DOHH2 (cell line): ENCODE measurements at regions not wholly inside any gene's neighbourhood (a gene's known extent, or its start where the extent isn't known, plus 50 kb on each side); places are given as distances from the start of the nearest gene placed in this dataset.

Source experiments
- H3F3A ChIP-seq: fragments of 200-600 bp; sonication (generic), shearing (Covaris generic); 2 replicates; pipeline ENCODE4 v1.6.0; 2016; ENCODE audit warnings: antibody characterized with exemption, mild to moderate bottlenecking; ENCODE audit not compliant: control insufficient read depth, insufficient read depth
- H3K27ac ChIP-seq: fragments of 200-600 bp; sonication (generic); 2 replicates; pipeline ENCODE4 v1.5.1; 2014; ENCODE audit warnings: low read depth, mild to moderate bottlenecking, low read length, moderate library complexity
- H3K27me3 ChIP-seq: fragments of 200-600 bp; sonication (generic); 2 replicates; pipeline ENCODE4 v1.6.1; 2014; ENCODE audit warnings: mild to moderate bottlenecking, low read length, mixed read lengths; ENCODE audit not compliant: control insufficient read depth
- H3K36me3 ChIP-seq: fragments of 200-600 bp; sonication (generic); 2 replicates; pipeline ENCODE4 v1.6.1; 2014; ENCODE audit warnings: mild to moderate bottlenecking, low read length, moderate library complexity, mixed read lengths; ENCODE audit not compliant: control insufficient read depth
- H3K4me1 ChIP-seq: fragments of 200-600 bp; sonication (generic); 2 replicates; pipeline ENCODE4 v1.6.1; 2014; ENCODE audit warnings: mild to moderate bottlenecking, low read length, mixed read lengths; ENCODE audit not compliant: control insufficient read depth
- H3K4me2 ChIP-seq: fragments of 200-600 bp; sonication (generic); 2 replicates; pipeline ENCODE4 v1.6.0; 2014; ENCODE audit warnings: mild to moderate bottlenecking, low read length, moderate library complexity
- H3K4me3 ChIP-seq: fragments of 200-600 bp; sonication (generic); 2 replicates; pipeline ENCODE4 v1.5.1; 2014; ENCODE audit warnings: mild to moderate bottlenecking, low read length, mixed read lengths
- H3K79me2 ChIP-seq: fragments of 200-600 bp; sonication (generic); 2 replicates; pipeline ENCODE4 v1.6.1; 2014; ENCODE audit warnings: mild to moderate bottlenecking, low read length, mixed read lengths; ENCODE audit not compliant: control insufficient read depth
- H3K9me2 ChIP-seq: fragments of 200-600 bp; sonication (generic); replicated peaks from 2 replicates; pipeline ENCODE4 v1.6.1; 2014; ENCODE audit warnings: mild to moderate bottlenecking, low read length, mixed read lengths; ENCODE audit not compliant: control insufficient read depth
- H3K9me3 ChIP-seq: fragments of 200-600 bp; sonication (generic); 2 replicates; pipeline ENCODE4 v1.6.1; 2014; ENCODE audit warnings: antibody characterized with exemption, low read length, mixed read lengths; ENCODE audit not compliant: control insufficient read depth, insufficient read depth
- H4K20me1 ChIP-seq: fragments of 200-600 bp; sonication (generic); 2 replicates; pipeline ENCODE4 v1.6.0; 2014; ENCODE audit warnings: low read depth, mild to moderate bottlenecking, antibody characterized with exemption, low read length, moderate library complexity; ENCODE audit not compliant: control insufficient read depth, insufficient read depth
- EZH2phosphoT487 ChIP-seq: fragments of 200-600 bp; sonication (generic); IDR thresholded peaks from 2 replicates; pipeline ENCODE4 v1.6.1; 2017; ENCODE audit warnings: borderline replicate concordance, mild to moderate bottlenecking, antibody characterized with exemption, low read length, moderate library complexity, mixed read lengths
- TF ChIP-seq, protein P1 (sequence below): fragments of 200-600 bp; sonication (generic); IDR thresholded peaks from one replicate; pipeline ENCODE4 v1.5.1; 2014; ENCODE audit warnings: antibody characterized with exemption, mild to moderate bottlenecking, low read depth, low read length; ENCODE audit not compliant: poor library complexity, severe bottlenecking

DNA sequence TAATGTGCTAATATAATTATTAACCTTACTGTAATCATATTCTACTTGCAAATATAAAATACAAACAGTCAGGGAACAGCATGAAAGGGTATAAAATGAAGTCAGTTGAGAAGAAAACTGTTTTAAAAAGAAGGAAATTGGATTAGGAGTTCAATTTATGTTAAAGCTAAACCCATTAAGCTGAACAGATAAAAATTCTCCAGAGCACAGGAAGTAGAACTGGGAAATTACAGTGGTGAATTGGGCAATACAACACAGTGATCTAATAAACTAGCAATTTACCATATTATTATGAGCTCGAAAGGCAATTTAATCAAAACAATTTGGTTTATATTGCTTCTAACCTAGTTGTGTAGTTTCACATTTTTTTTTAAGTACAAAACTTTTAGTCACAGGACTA, 407.4 kb upstream of the RGS17 start:
- no peak for TF ChIP-seq EZH2phosphoT487
- TF ChIP-seq, protein P1, sequence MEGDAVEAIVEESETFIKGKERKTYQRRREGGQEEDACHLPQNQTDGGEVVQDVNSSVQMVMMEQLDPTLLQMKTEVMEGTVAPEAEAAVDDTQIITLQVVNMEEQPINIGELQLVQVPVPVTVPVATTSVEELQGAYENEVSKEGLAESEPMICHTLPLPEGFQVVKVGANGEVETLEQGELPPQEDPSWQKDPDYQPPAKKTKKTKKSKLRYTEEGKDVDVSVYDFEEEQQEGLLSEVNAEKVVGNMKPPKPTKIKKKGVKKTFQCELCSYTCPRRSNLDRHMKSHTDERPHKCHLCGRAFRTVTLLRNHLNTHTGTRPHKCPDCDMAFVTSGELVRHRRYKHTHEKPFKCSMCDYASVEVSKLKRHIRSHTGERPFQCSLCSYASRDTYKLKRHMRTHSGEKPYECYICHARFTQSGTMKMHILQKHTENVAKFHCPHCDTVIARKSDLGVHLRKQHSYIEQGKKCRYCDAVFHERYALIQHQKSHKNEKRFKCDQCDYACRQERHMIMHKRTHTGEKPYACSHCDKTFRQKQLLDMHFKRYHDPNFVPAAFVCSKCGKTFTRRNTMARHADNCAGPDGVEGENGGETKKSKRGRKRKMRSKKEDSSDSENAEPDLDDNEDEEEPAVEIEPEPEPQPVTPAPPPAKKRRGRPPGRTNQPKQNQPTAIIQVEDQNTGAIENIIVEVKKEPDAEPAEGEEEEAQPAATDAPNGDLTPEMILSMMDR, result no peak

DNA sequence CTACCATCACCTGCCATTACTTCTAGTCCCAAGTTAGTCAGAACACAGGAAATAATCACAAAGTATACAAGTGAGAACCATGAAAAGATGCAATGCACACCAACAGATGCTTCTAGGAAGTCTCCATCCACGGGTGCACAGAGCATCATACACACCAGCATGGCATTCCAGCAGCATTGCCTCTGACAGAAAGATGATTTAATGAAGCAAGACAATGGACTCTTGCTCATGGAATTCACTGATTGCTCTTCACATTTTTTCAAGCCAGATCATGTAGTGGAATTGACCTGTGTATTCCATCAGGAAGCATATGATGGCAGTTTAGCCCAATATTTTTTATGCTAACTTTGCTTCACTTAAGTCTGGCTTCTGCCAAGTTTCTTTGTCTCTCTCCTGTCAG, 406.3 kb upstream of the RGS17 start:
- TF ChIP-seq, protein P1, result no peak
- TF ChIP-seq EZH2phosphoT487, result no peak
- Histone ChIP-seq H3K79me2 (no peaks in the 10 kb centered on the region), H3K36me3 (no peaks in the 10 kb centered on the region), H4K20me1 (no peaks in the 10 kb centered on the region), H3K4me3 (no peak overlapping the region), H3K4me1 (no peaks in the 10 kb centered on the region), H3K9me2 (no peaks in the 10 kb centered on the region), H3F3A (no peaks in the 10 kb centered on the region), H3K4me2 (no peak overlapping the region), H3K9me3 (no peaks in the 10 kb centered on the region), H3K27ac (no peak overlapping the region), H3K27me3 (no peaks in the 10 kb centered on the region)

More for the DNA sequence above, 407.4 kb upstream of the RGS17 start:
- Histone ChIP-seq H3K79me2 (no peaks in the 10 kb centered on the region), H3K9me3 (no peaks in the 10 kb centered on the region), H3K27ac (no peak overlapping the region), H3K4me2 (no peak overlapping the region), H3K9me2 (no peaks in the 10 kb centered on the region), H3K27me3 (no peaks in the 10 kb centered on the region), H3K4me1 (no peaks in the 10 kb centered on the region), H3K4me3 (no peak overlapping the region), H3F3A (no peaks in the 10 kb centered on the region), H3K36me3 (no peaks in the 10 kb centered on the region), H4K20me1 (no peaks in the 10 kb centered on the region)

DNA sequence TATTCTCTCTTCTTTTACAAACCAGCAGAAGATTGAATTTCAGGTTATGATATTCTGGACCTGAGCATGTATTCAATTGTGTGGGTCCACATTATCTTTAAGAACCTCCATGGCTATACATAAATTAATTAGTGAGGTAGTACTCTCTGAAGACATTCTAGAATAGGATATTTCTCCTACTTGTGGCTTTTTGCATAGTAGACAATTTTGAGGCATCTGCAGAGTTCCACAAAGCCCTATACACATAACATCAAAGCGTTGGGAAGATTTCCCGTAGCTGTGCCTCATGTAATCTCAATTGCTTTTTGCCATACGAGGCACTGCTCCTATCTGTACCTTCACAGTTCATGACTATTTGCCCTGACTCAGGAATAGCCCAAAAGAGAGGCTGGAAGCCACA, 395.4 kb upstream of the RGS17 start:
- no peaks in the 10 kb centered on the region for H3K4me1 ChIP-seq
- H3K4me3 ChIP-seq, result no peak overlapping the region
- no peaks in the 10 kb centered on the region for H3K36me3 ChIP-seq
- no peaks in the 10 kb centered on the region for H3K27me3 ChIP-seq
- H3F3A ChIP-seq, result no peaks in the 10 kb centered on the region
- H3K9me3 ChIP-seq, result no peaks in the 10 kb centered on the region
- TF ChIP-seq EZH2phosphoT487, result no peak
- no peaks in the 10 kb centered on the region for H3K9me2 ChIP-seq
- no peaks in the 10 kb centered on the region for H3K79me2 ChIP-seq
- no peak overlapping the region for H3K27ac ChIP-seq
- no peak overlapping the region for H3K4me2 ChIP-seq
- H4K20me1 ChIP-seq, result no peaks in the 10 kb centered on the region

DNA sequence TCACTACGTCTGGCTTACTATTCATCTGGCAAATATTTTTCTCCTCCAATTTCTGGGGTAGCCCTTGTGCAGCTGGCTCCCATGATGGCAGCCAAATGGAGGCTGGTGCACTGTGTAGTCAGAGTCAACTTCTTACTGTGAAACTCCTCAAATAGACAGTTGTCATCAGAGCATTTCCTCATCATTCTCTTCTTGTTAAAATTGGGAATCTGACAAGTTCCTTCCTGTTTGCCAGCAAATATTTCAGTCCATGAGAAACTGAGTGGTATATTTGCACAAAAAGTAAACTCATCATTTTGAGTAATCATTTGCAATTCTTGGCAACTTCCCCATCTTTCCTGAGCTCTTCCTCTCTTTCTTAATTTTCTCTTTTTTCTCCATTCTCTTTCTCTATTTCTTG, 394.9 kb upstream of the RGS17 start:
- no peak for TF ChIP-seq EZH2phosphoT487
- TF ChIP-seq, protein P1, result no peak
- no peaks in the 10 kb centered on the region for H3K9me3 ChIP-seq
- H3K27ac ChIP-seq, result no peak overlapping the region
- H3K4me3 ChIP-seq, result no peak overlapping the region
- no peaks in the 10 kb centered on the region for H3K27me3 ChIP-seq
- no peaks in the 10 kb centered on the region for H3K4me1 ChIP-seq
- no peaks in the 10 kb centered on the region for H3F3A ChIP-seq
- no peak overlapping the region for H3K4me2 ChIP-seq
- H3K36me3 ChIP-seq, result no peaks in the 10 kb centered on the region
- no peaks in the 10 kb centered on the region for H3K79me2 ChIP-seq
- no peaks in the 10 kb centered on the region for H3K9me2 ChIP-seq
- no peaks in the 10 kb centered on the region for H4K20me1 ChIP-seq
